H9 (cell line): ENCODE measurements at regions not wholly inside any gene's neighbourhood (a gene's known extent, or its start where the extent isn't known, plus 50 kb on each side); places are given as distances from the start of the nearest gene placed in this dataset.

Experiments used
- DNase-seq: peaks from one replicate; pipeline ENCODE4 v3.0.0-alpha.2; 2017
- H2AFZ ChIP-seq: one replicate; pipeline ENCODE4 v1.6.1; 2013; ENCODE audit warnings: mild to moderate bottlenecking, low read length, control low read depth, moderate library complexity
- H2AK5ac ChIP-seq: 2 replicates; pipeline ENCODE4 v1.6.1; 2013; ENCODE audit warnings: low read length, control low read depth, mixed read lengths; ENCODE audit not compliant: insufficient read length
- H2BK120ac ChIP-seq: one replicate; pipeline ENCODE4 v1.6.1; 2013; ENCODE audit warnings: low read depth, mild to moderate bottlenecking, low read length, control low read depth, inconsistent platforms; ENCODE audit not compliant: poor library complexity, severe bottlenecking
- H2BK12ac ChIP-seq: 2 replicates; pipeline ENCODE4 v1.6.1; 2013; ENCODE audit warnings: low read length, control low read depth, mixed read lengths, low read depth; ENCODE audit not compliant: insufficient read length
- H2BK15ac ChIP-seq: 2 replicates; pipeline ENCODE4 v1.6.1; 2013; ENCODE audit warnings: low read depth, low read length, control low read depth
- H2BK20ac ChIP-seq: one replicate; pipeline ENCODE4 v1.6.1; 2013; ENCODE audit warnings: low read depth, mild to moderate bottlenecking, low read length, control low read depth, inconsistent platforms; ENCODE audit not compliant: poor library complexity, severe bottlenecking
- H2BK5ac ChIP-seq: 2 replicates; pipeline ENCODE4 v1.6.1; 2013; ENCODE audit warnings: low read length, control low read depth, mixed read lengths; ENCODE audit not compliant: insufficient read length
- H3K14ac ChIP-seq: 2 replicates; pipeline ENCODE4 v1.6.1; 2013; ENCODE audit warnings: low read length, control low read depth; ENCODE audit not compliant: insufficient read depth
- H3K18ac ChIP-seq: 2 replicates; pipeline ENCODE4 v1.6.1; 2013; ENCODE audit warnings: low read depth, mild to moderate bottlenecking, mixed read lengths, low read length, control low read depth; ENCODE audit not compliant: insufficient read length
- H3K23ac ChIP-seq: 2 replicates; pipeline ENCODE4 v1.6.1; 2013; ENCODE audit warnings: low read length, control low read depth, mixed read lengths, low read depth; ENCODE audit not compliant: insufficient read length
- H3K23me2 ChIP-seq: 2 replicates; pipeline ENCODE4 v1.6.1; 2013; ENCODE audit warnings: low read depth, mild to moderate bottlenecking, mixed read lengths, low read length, control low read depth; ENCODE audit not compliant: insufficient read length, poor library complexity, severe bottlenecking
- H3K27ac ChIP-seq: 2 replicates; pipeline ENCODE4 v1.5.1; 2013; ENCODE audit warnings: low read length, control low read depth, mixed read lengths, low read depth; ENCODE audit not compliant: insufficient read length
- H3K27me3 ChIP-seq: 2 replicates; pipeline ENCODE4 v1.6.1; 2013; ENCODE audit warnings: low read length, control low read depth, inconsistent platforms; ENCODE audit not compliant: insufficient read depth
- H3K4ac ChIP-seq: 2 replicates; pipeline ENCODE4 v1.6.1; 2013; ENCODE audit warnings: low read depth, mild to moderate bottlenecking, control low read depth, inconsistent platforms, low read length, moderate library complexity
- H3K4me1 ChIP-seq: 2 replicates; pipeline ENCODE4 v1.6.1; 2013; ENCODE audit warnings: low read length, control low read depth, inconsistent platforms; ENCODE audit not compliant: insufficient read depth
- H3K4me2 ChIP-seq: 2 replicates; pipeline ENCODE4 v1.6.1; 2013; ENCODE audit warnings: low read length, control low read depth, mixed read lengths; ENCODE audit not compliant: insufficient read length, insufficient read depth
- H3K56ac ChIP-seq: 2 replicates; pipeline ENCODE4 v1.6.1; 2013; ENCODE audit warnings: low read depth, mild to moderate bottlenecking, mixed read lengths, low read length, control low read depth; ENCODE audit not compliant: insufficient read length
- H3K79me1 ChIP-seq: 2 replicates; pipeline ENCODE4 v1.6.1; 2013; ENCODE audit warnings: low read depth, mild to moderate bottlenecking, moderate library complexity, low read length, control low read depth, inconsistent platforms; ENCODE audit not compliant: insufficient read depth, poor library complexity, severe bottlenecking
- H3K79me2 ChIP-seq: 2 replicates; pipeline ENCODE4 v1.6.1; 2013; ENCODE audit warnings: low read length, control low read depth, inconsistent platforms; ENCODE audit not compliant: insufficient read depth
- H3K9ac ChIP-seq: 2 replicates; pipeline ENCODE4 v1.6.1; 2013; ENCODE audit warnings: low read length, control low read depth, mixed read lengths; ENCODE audit not compliant: insufficient read length; ENCODE audit errors: extremely low read depth
- H3K9me3 ChIP-seq: one replicate; pipeline ENCODE4 v1.6.1; 2013; ENCODE audit warnings: low read depth, low read length, inconsistent platforms; ENCODE audit not compliant: control insufficient read depth
- H3T11ph ChIP-seq: one replicate; pipeline ENCODE4 v1.6.1; 2013; ENCODE audit warnings: mild to moderate bottlenecking, low read length, control low read depth, inconsistent platforms
- H4K20me1 ChIP-seq: one replicate; pipeline ENCODE4 v1.6.1; 2013; ENCODE audit not compliant: control insufficient read depth, insufficient read length, insufficient read depth
- H4K5ac ChIP-seq: 2 replicates; pipeline ENCODE4 v1.6.1; 2013; ENCODE audit warnings: low read depth, mild to moderate bottlenecking, mixed read lengths, low read length, control low read depth; ENCODE audit not compliant: insufficient read length
- H4K8ac ChIP-seq: replicated peaks from 2 replicates; pipeline ENCODE4 v1.6.1; 2013; ENCODE audit warnings: low read length, control low read depth, mixed read lengths, low read depth; ENCODE audit not compliant: insufficient read length
- H4K91ac ChIP-seq: 2 replicates; pipeline ENCODE4 v1.6.1; 2013; ENCODE audit warnings: low read depth, mild to moderate bottlenecking, moderate library complexity, mixed read lengths, low read length, control low read depth; ENCODE audit not compliant: insufficient read length
- H3K27ac Mint-ChIP-seq, 3 experiments: 2 replicates in 2 of 3; 3 replicates in 1 of 3; pipeline ENCODE4 v1.8.0; 2020 to 2021; ENCODE audit warnings: mixed read lengths in 3 of 3, mild to moderate bottlenecking in 1 of 3, moderate library complexity in 1 of 3
- H3K27me3 Mint-ChIP-seq: 2 replicates; pipeline ENCODE4 v1.8.0; 2021; ENCODE audit warnings: low read depth, mild to moderate bottlenecking, moderate library complexity, mixed read lengths
- H3K36me3 Mint-ChIP-seq, 3 experiments: 2 replicates in 2 of 3; 3 replicates in 1 of 3; pipeline ENCODE4 v1.8.0; 2020 to 2021; ENCODE audit warnings: low read depth in 3 of 3, mixed read lengths in 3 of 3; ENCODE audit not compliant: insufficient read depth in 1 of 3
- H3K4me1 Mint-ChIP-seq, 2 experiments: 2 replicates each; pipeline ENCODE4 v1.8.0; 2020; ENCODE audit warnings: mixed read lengths in 2 of 2
- H3K4me3 Mint-ChIP-seq, 2 experiments: 2 replicates in 1 of 2; 3 replicates in 1 of 2; pipeline ENCODE4 v1.8.0; 2020 to 2021; ENCODE audit warnings: mild to moderate bottlenecking in 2 of 2, mixed read lengths in 2 of 2, moderate library complexity in 1 of 2
- H3K9me3 Mint-ChIP-seq, 2 experiments: 2 replicates in 1 of 2; 3 replicates in 1 of 2; pipeline ENCODE4 v1.8.0; 2020; ENCODE audit warnings: mild to moderate bottlenecking in 2 of 2, mixed read lengths in 2 of 2, moderate library complexity in 1 of 2
- CTCF ChIP-seq: fragments of 200-600 bp; sonication (generic); conservative IDR thresholded peaks from 3 replicates; pipeline ENCODE4 v1.8.0; 2021; ENCODE audit warnings: antibody characterized with exemption, mild to moderate bottlenecking
- WGBS: extraction: QIAGEN DNeasy Blood & Tissue Kit; methylation state at CpG from one replicate; pipeline ENCODE4 v1.1.7; 2013; ENCODE audit warnings: missing lambda C conversion rate, low lambda C conversion rate, mixed read lengths; ENCODE audit not compliant: insufficient read length; ENCODE audit errors: extremely low coverage; 5-methylcytosine and 5-hydroxymethylcytosine counted together

GRCh38 chr4:156391325-156391653, 437.6 kb upstream of the CTSO start:
- no peak overlapping the region for H3K4me3 Mint-ChIP-seq
- no peak overlapping the region for H4K91ac ChIP-seq
- no peak overlapping the region for H2AFZ ChIP-seq
- H3T11ph ChIP-seq = no peak overlapping the region
- H4K5ac ChIP-seq = no peak overlapping the region
- H3K18ac ChIP-seq = no peak overlapping the region
- no peak overlapping the region for H2BK15ac ChIP-seq
- no peak overlapping the region for H2BK5ac ChIP-seq
- H3K27ac Mint-ChIP-seq = no peak overlapping the region
- H3K79me1 ChIP-seq = no peaks in the 10 kb centered on the region
- no peak for DNase-seq
- no peak overlapping the region for H3K27ac ChIP-seq
- H3K23me2 ChIP-seq = no peaks in the 10 kb centered on the region
- peaks cover 4% of the 10 kb centered on the region; the same call in 1 of the 2 replicates for H3K4me1 ChIP-seq
- H3K36me3 Mint-ChIP-seq = peaks cover 2 to 11% (median 4%) of the 10 kb centered on the region in 3 experiments; a peak in 4 of 7 replicates
- H3K27me3 ChIP-seq = no peaks in the 10 kb centered on the region
- no peak overlapping the region for H2BK12ac ChIP-seq
- H3K23ac ChIP-seq = no peak overlapping the region
- WGBS = no CpG with 5 or more reads among the region's 2 CpGs
- H4K8ac ChIP-seq = no peak overlapping the region
- peaks cover 6 to 8% of the 10 kb centered on the region in 2 experiments; a peak in 2 of 5 replicates for H3K9me3 Mint-ChIP-seq
- TF ChIP-seq CTCF = no peak
- no peak overlapping the region for H3K4ac ChIP-seq
- no peak overlapping the region for H3K9ac ChIP-seq
- no peak overlapping the region for H2AK5ac ChIP-seq
- no peaks in the 10 kb centered on the region for H3K9me3 ChIP-seq
- H2BK120ac ChIP-seq = no peak overlapping the region
- H3K79me2 ChIP-seq = no peaks in the 10 kb centered on the region
- H3K14ac ChIP-seq = no peak overlapping the region
- peaks cover 10 to 12% of the 10 kb centered on the region in 2 experiments for H3K4me1 Mint-ChIP-seq
- H2BK20ac ChIP-seq = no peak overlapping the region
- H3K27me3 Mint-ChIP-seq = no peaks in the 10 kb centered on the region
- H3K4me2 ChIP-seq = no peak overlapping the region
- H4K20me1 ChIP-seq = no peaks in the 10 kb centered on the region
- H3K56ac ChIP-seq = no peak overlapping the region
